ENCODE measurements at regions not wholly inside any gene's neighbourhood (a gene's known extent, or its start where the extent isn't known, plus 50 kb on each side); places are given as distances from the start of the nearest gene placed in this dataset.
"Not testable (repeated sequence)": the region's sequence is repeated elsewhere in the genome, so short reads cannot be mapped to it uniquely, and the experiment has no call there.

GRCh38 chr12:47441490-47441889 is 264.3 kb downstream of the RPAP3 start:
- Histone ChIP-seq H3K4me1 (no peaks in the 10 kb centered on the region), H3K9me3 (no peaks in the 10 kb centered on the region), H3K27me3 (no peaks in the 10 kb centered on the region), H3K36me3 (no peaks in the 10 kb centered on the region), H3K27ac (no peak overlapping the region), H3K4me3 (no peak overlapping the region)
- in situ Hi-C loops (cut with MboI; ENCODE audit: low sequenced_read_pairs in 4 of 4): no loop called here
- no peak for DNase-seq
- intact Hi-C loops (cut with DNase I; ENCODE audit: low total_unique reads): no loop called here
- no peak for TF ChIP-seq POLR2A (IDR thresholded peaks at IDR 0.05)
- no peak for TF ChIP-seq CTCF (IDR thresholded peaks at IDR 0.05 in 4 of 5, conservative IDR thresholded peaks at IDR 0.05 in 1 of 5)
- no peak for ATAC-seq

GRCh38 chr12:47438175-47438574 is 267.7 kb downstream of the RPAP3 start:
- Histone ChIP-seq H3K4me3 (no peak overlapping the region), H3K9me3 (peaks cover 0 to 11% (median 0%) of the 10 kb centered on the region in 3 donors), H3K4me1 (no peaks in the 10 kb centered on the region), H3K27me3 (no peaks in the 10 kb centered on the region), H3K27ac (no peak overlapping the region), H3K36me3 (no peaks in the 10 kb centered on the region)
- no peak for ATAC-seq
- in situ Hi-C loops (cut with MboI; ENCODE audit: low sequenced_read_pairs in 4 of 4) (no loop called here), intact Hi-C loops (cut with DNase I; ENCODE audit: low total_unique reads) (no loop called here)
- no peak for DNase-seq
- no peak for TF ChIP-seq POLR2A (IDR thresholded peaks at IDR 0.05)
- TF ChIP-seq CTCF (IDR thresholded peaks at IDR 0.05 in 4 of 5, conservative IDR thresholded peaks at IDR 0.05 in 1 of 5): no peak

GRCh38 chr12:47437570-47437969 is 268.3 kb downstream of the RPAP3 start:
- Histone ChIP-seq H3K9me3 (peaks cover 0 to 11% (median 0%) of the 10 kb centered on the region in 3 donors), H3K4me3 (no peak overlapping the region)
- in situ Hi-C loops (cut with MboI; ENCODE audit: low sequenced_read_pairs in 4 of 4): no loop called here

GRCh38 chr12:47433876-47434275 is 272.0 kb downstream of the RPAP3 start:
- no peaks in the 10 kb centered on the region for H3K27me3 ChIP-seq
- TF ChIP-seq POLR2A (IDR thresholded peaks at IDR 0.05): no peak
- TF ChIP-seq CTCF (IDR thresholded peaks at IDR 0.05 in 4 of 5, conservative IDR thresholded peaks at IDR 0.05 in 1 of 5): no peak

More at GRCh38 chr12:47437570-47437969, 268.3 kb downstream of the RPAP3 start:
- intact Hi-C loops (cut with DNase I; ENCODE audit: low total_unique reads): no loop called here
- H3K36me3 ChIP-seq: no peaks in the 10 kb centered on the region
- H3K27ac ChIP-seq: no peak overlapping the region
- no peaks in the 10 kb centered on the region for H3K27me3 ChIP-seq
- no peaks in the 10 kb centered on the region for H3K4me1 ChIP-seq
- TF ChIP-seq POLR2A (IDR thresholded peaks at IDR 0.05) (no peak), CTCF (IDR thresholded peaks at IDR 0.05 in 4 of 5, conservative IDR thresholded peaks at IDR 0.05 in 1 of 5) (no peak)
- ATAC-seq: no peak
- DNase-seq: no peak

GRCh38 chr12:47426678-47427309 is 279.0 kb downstream of the RPAP3 start:
- H3K27ac ChIP-seq; H3K36me3 ChIP-seq; H3K9me3 ChIP-seq; DNase-seq; H3K4me3 ChIP-seq; in situ Hi-C loops (cut with MboI; ENCODE audit: low sequenced_read_pairs in 4 of 4); H3K27me3 ChIP-seq; ATAC-seq; H3K4me1 ChIP-seq; intact Hi-C loops (cut with DNase I; ENCODE audit: low total_unique reads): not testable (repeated sequence)

More at GRCh38 chr12:47433876-47434275, 272.0 kb downstream of the RPAP3 start:
- H3K4me1 ChIP-seq: no peaks in the 10 kb centered on the region
- H3K9me3 ChIP-seq: peaks cover 0 to 11% (median 0%) of the 10 kb centered on the region in 3 donors
- no peak for DNase-seq
- no peaks in the 10 kb centered on the region for H3K36me3 ChIP-seq
- no peak overlapping the region for H3K4me3 ChIP-seq
- in situ Hi-C loops (cut with MboI; ENCODE audit: low sequenced_read_pairs in 4 of 4) (no loop called here), intact Hi-C loops (cut with DNase I; ENCODE audit: low total_unique reads) (no loop called here)
- no peak for ATAC-seq
- H3K27ac ChIP-seq: no peak overlapping the region

Data from gastrocnemius medialis (tissue), 4 donors.